ENCODE measurements at regions not wholly inside any gene's neighbourhood (a gene's known extent, or its start where the extent isn't known, plus 50 kb on each side); places are given as distances from the start of the nearest gene placed in this dataset.

GRCh38 chr12:126361804-126362203 lies 1296.6 kb downstream of the AACS start:
- DNase-seq (ENCODE audit: extremely low spot score, unreplicated experiment): no peak
- Mint-ChIP-seq H3K36me3 (ENCODE audit: unreplicated experiment) (no peaks in the 10 kb centered on the region), H3K27me3 (ENCODE audit: unreplicated experiment) (no peaks in the 10 kb centered on the region), H3K4me3 (ENCODE audit: unreplicated experiment) (no peak overlapping the region), H3K9me3 (ENCODE audit: unreplicated experiment) (peaks cover 68% of the 10 kb centered on the region), H3K4me1 (ENCODE audit: unreplicated experiment) (no peaks in the 10 kb centered on the region), H3K27ac (ENCODE audit: unreplicated experiment) (no peak overlapping the region)
- no peak for TF ChIP-seq CTCF (IDR thresholded peaks at IDR 0.05)

GRCh38 chr12:126362493-126362892 lies 1297.3 kb downstream of the AACS start:
- peaks cover 71% of the 10 kb centered on the region for H3K9me3 Mint-ChIP-seq (ENCODE audit: unreplicated experiment)
- H3K4me3 Mint-ChIP-seq (ENCODE audit: unreplicated experiment): no peak overlapping the region
- no peaks in the 10 kb centered on the region for H3K36me3 Mint-ChIP-seq (ENCODE audit: unreplicated experiment)
- H3K4me1 Mint-ChIP-seq (ENCODE audit: unreplicated experiment): no peaks in the 10 kb centered on the region
- H3K27me3 Mint-ChIP-seq (ENCODE audit: unreplicated experiment): no peaks in the 10 kb centered on the region
- TF ChIP-seq CTCF (IDR thresholded peaks at IDR 0.05): no peak
- no peak for DNase-seq (ENCODE audit: extremely low spot score, unreplicated experiment)
- H3K27ac Mint-ChIP-seq (ENCODE audit: unreplicated experiment): no peak overlapping the region

- Mint-ChIP-seq H3K4me3 (ENCODE audit: unreplicated experiment) (no peak overlapping the region), H3K9me3 (ENCODE audit: unreplicated experiment) (peaks cover 76% of the 10 kb centered on the region), H3K36me3 (ENCODE audit: unreplicated experiment) (no peaks in the 10 kb centered on the region), H3K4me1 (ENCODE audit: unreplicated experiment) (no peaks in the 10 kb centered on the region), H3K27me3 (ENCODE audit: unreplicated experiment) (no peaks in the 10 kb centered on the region), H3K27ac (ENCODE audit: unreplicated experiment) (no peak overlapping the region)
- TF ChIP-seq CTCF (IDR thresholded peaks at IDR 0.05): no peak
- DNase-seq (ENCODE audit: extremely low spot score, unreplicated experiment): no peak
These were observed 1297.7 kb downstream of the AACS start for GRCh38 chr12:126362964-126363363.

GRCh38 chr12:126369487-126370463 lies 1304.5 kb downstream of the AACS start:
- no peak overlapping the region for H3K27ac Mint-ChIP-seq (ENCODE audit: unreplicated experiment)

More at GRCh38 chr12:126369487-126370463, 1304.5 kb downstream of the AACS start:
- no peaks in the 10 kb centered on the region for H3K4me1 Mint-ChIP-seq (ENCODE audit: unreplicated experiment)
- H3K36me3 Mint-ChIP-seq (ENCODE audit: unreplicated experiment): no peaks in the 10 kb centered on the region
- DNase-seq (ENCODE audit: extremely low spot score, unreplicated experiment): no peak
- H3K9me3 Mint-ChIP-seq (ENCODE audit: unreplicated experiment): peaks cover 48% of the 10 kb centered on the region
- no peak overlapping the region for H3K4me3 Mint-ChIP-seq (ENCODE audit: unreplicated experiment)
- TF ChIP-seq CTCF (IDR thresholded peaks at IDR 0.05): no peak
- H3K27me3 Mint-ChIP-seq (ENCODE audit: unreplicated experiment): no peaks in the 10 kb centered on the region

Measured in osteocyte (in vitro differentiated cells).